H9 (cell line): ENCODE measurements at regions not wholly inside any gene's neighbourhood (a gene's known extent, or its start where the extent isn't known, plus 50 kb on each side); places are given as distances from the start of the nearest gene placed in this dataset.

Experiments
- DNase-seq: peaks from one replicate; pipeline ENCODE4 v3.0.0-alpha.2; 2017
- H2AFZ ChIP-seq: one replicate; pipeline ENCODE4 v1.6.1; 2013; ENCODE audit warnings: mild to moderate bottlenecking, low read length, control low read depth, moderate library complexity
- H2AK5ac ChIP-seq: 2 replicates; pipeline ENCODE4 v1.6.1; 2013; ENCODE audit warnings: low read length, control low read depth, mixed read lengths; ENCODE audit not compliant: insufficient read length
- H2BK120ac ChIP-seq: one replicate; pipeline ENCODE4 v1.6.1; 2013; ENCODE audit warnings: low read depth, mild to moderate bottlenecking, low read length, control low read depth, inconsistent platforms; ENCODE audit not compliant: poor library complexity, severe bottlenecking
- H2BK12ac ChIP-seq: 2 replicates; pipeline ENCODE4 v1.6.1; 2013; ENCODE audit warnings: low read length, control low read depth, mixed read lengths, low read depth; ENCODE audit not compliant: insufficient read length
- H2BK15ac ChIP-seq: 2 replicates; pipeline ENCODE4 v1.6.1; 2013; ENCODE audit warnings: low read depth, low read length, control low read depth
- H2BK20ac ChIP-seq: one replicate; pipeline ENCODE4 v1.6.1; 2013; ENCODE audit warnings: low read depth, mild to moderate bottlenecking, low read length, control low read depth, inconsistent platforms; ENCODE audit not compliant: poor library complexity, severe bottlenecking
- H2BK5ac ChIP-seq: 2 replicates; pipeline ENCODE4 v1.6.1; 2013; ENCODE audit warnings: low read length, control low read depth, mixed read lengths; ENCODE audit not compliant: insufficient read length
- H3K14ac ChIP-seq: 2 replicates; pipeline ENCODE4 v1.6.1; 2013; ENCODE audit warnings: low read length, control low read depth; ENCODE audit not compliant: insufficient read depth
- H3K18ac ChIP-seq: 2 replicates; pipeline ENCODE4 v1.6.1; 2013; ENCODE audit warnings: low read depth, mild to moderate bottlenecking, mixed read lengths, low read length, control low read depth; ENCODE audit not compliant: insufficient read length
- H3K23ac ChIP-seq: 2 replicates; pipeline ENCODE4 v1.6.1; 2013; ENCODE audit warnings: low read length, control low read depth, mixed read lengths, low read depth; ENCODE audit not compliant: insufficient read length
- H3K23me2 ChIP-seq: 2 replicates; pipeline ENCODE4 v1.6.1; 2013; ENCODE audit warnings: low read depth, mild to moderate bottlenecking, mixed read lengths, low read length, control low read depth; ENCODE audit not compliant: insufficient read length, poor library complexity, severe bottlenecking
- H3K27ac ChIP-seq: 2 replicates; pipeline ENCODE4 v1.5.1; 2013; ENCODE audit warnings: low read length, control low read depth, mixed read lengths, low read depth; ENCODE audit not compliant: insufficient read length
- H3K27me3 ChIP-seq: 2 replicates; pipeline ENCODE4 v1.6.1; 2013; ENCODE audit warnings: low read length, control low read depth, inconsistent platforms; ENCODE audit not compliant: insufficient read depth
- H3K4ac ChIP-seq: 2 replicates; pipeline ENCODE4 v1.6.1; 2013; ENCODE audit warnings: low read depth, mild to moderate bottlenecking, control low read depth, inconsistent platforms, low read length, moderate library complexity
- H3K4me1 ChIP-seq: 2 replicates; pipeline ENCODE4 v1.6.1; 2013; ENCODE audit warnings: low read length, control low read depth, inconsistent platforms; ENCODE audit not compliant: insufficient read depth
- H3K4me2 ChIP-seq: 2 replicates; pipeline ENCODE4 v1.6.1; 2013; ENCODE audit warnings: low read length, control low read depth, mixed read lengths; ENCODE audit not compliant: insufficient read length, insufficient read depth
- H3K56ac ChIP-seq: 2 replicates; pipeline ENCODE4 v1.6.1; 2013; ENCODE audit warnings: low read depth, mild to moderate bottlenecking, mixed read lengths, low read length, control low read depth; ENCODE audit not compliant: insufficient read length
- H3K79me1 ChIP-seq: 2 replicates; pipeline ENCODE4 v1.6.1; 2013; ENCODE audit warnings: low read depth, mild to moderate bottlenecking, moderate library complexity, low read length, control low read depth, inconsistent platforms; ENCODE audit not compliant: insufficient read depth, poor library complexity, severe bottlenecking
- H3K79me2 ChIP-seq: 2 replicates; pipeline ENCODE4 v1.6.1; 2013; ENCODE audit warnings: low read length, control low read depth, inconsistent platforms; ENCODE audit not compliant: insufficient read depth
- H3K9ac ChIP-seq: 2 replicates; pipeline ENCODE4 v1.6.1; 2013; ENCODE audit warnings: low read length, control low read depth, mixed read lengths; ENCODE audit not compliant: insufficient read length; ENCODE audit errors: extremely low read depth
- H3K9me3 ChIP-seq: one replicate; pipeline ENCODE4 v1.6.1; 2013; ENCODE audit warnings: low read depth, low read length, inconsistent platforms; ENCODE audit not compliant: control insufficient read depth
- H3T11ph ChIP-seq: one replicate; pipeline ENCODE4 v1.6.1; 2013; ENCODE audit warnings: mild to moderate bottlenecking, low read length, control low read depth, inconsistent platforms
- H4K20me1 ChIP-seq: one replicate; pipeline ENCODE4 v1.6.1; 2013; ENCODE audit not compliant: control insufficient read depth, insufficient read length, insufficient read depth
- H4K5ac ChIP-seq: 2 replicates; pipeline ENCODE4 v1.6.1; 2013; ENCODE audit warnings: low read depth, mild to moderate bottlenecking, mixed read lengths, low read length, control low read depth; ENCODE audit not compliant: insufficient read length
- H4K8ac ChIP-seq: replicated peaks from 2 replicates; pipeline ENCODE4 v1.6.1; 2013; ENCODE audit warnings: low read length, control low read depth, mixed read lengths, low read depth; ENCODE audit not compliant: insufficient read length
- H4K91ac ChIP-seq: 2 replicates; pipeline ENCODE4 v1.6.1; 2013; ENCODE audit warnings: low read depth, mild to moderate bottlenecking, moderate library complexity, mixed read lengths, low read length, control low read depth; ENCODE audit not compliant: insufficient read length
- H3K27ac Mint-ChIP-seq, 3 experiments: 2 replicates in 2 of 3; 3 replicates in 1 of 3; pipeline ENCODE4 v1.8.0; 2020 to 2021; ENCODE audit warnings: mixed read lengths in 3 of 3, mild to moderate bottlenecking in 1 of 3, moderate library complexity in 1 of 3
- H3K27me3 Mint-ChIP-seq: 2 replicates; pipeline ENCODE4 v1.8.0; 2021; ENCODE audit warnings: low read depth, mild to moderate bottlenecking, moderate library complexity, mixed read lengths
- H3K36me3 Mint-ChIP-seq, 3 experiments: 2 replicates in 2 of 3; 3 replicates in 1 of 3; pipeline ENCODE4 v1.8.0; 2020 to 2021; ENCODE audit warnings: low read depth in 3 of 3, mixed read lengths in 3 of 3; ENCODE audit not compliant: insufficient read depth in 1 of 3
- H3K4me1 Mint-ChIP-seq, 2 experiments: 2 replicates each; pipeline ENCODE4 v1.8.0; 2020; ENCODE audit warnings: mixed read lengths in 2 of 2
- H3K4me3 Mint-ChIP-seq, 2 experiments: 2 replicates in 1 of 2; 3 replicates in 1 of 2; pipeline ENCODE4 v1.8.0; 2020 to 2021; ENCODE audit warnings: mild to moderate bottlenecking in 2 of 2, mixed read lengths in 2 of 2, moderate library complexity in 1 of 2
- H3K9me3 Mint-ChIP-seq, 2 experiments: 2 replicates in 1 of 2; 3 replicates in 1 of 2; pipeline ENCODE4 v1.8.0; 2020; ENCODE audit warnings: mild to moderate bottlenecking in 2 of 2, mixed read lengths in 2 of 2, moderate library complexity in 1 of 2
- CTCF ChIP-seq: fragments of 200-600 bp; sonication (generic); conservative IDR thresholded peaks from 3 replicates; pipeline ENCODE4 v1.8.0; 2021; ENCODE audit warnings: antibody characterized with exemption, mild to moderate bottlenecking
- WGBS: extraction: QIAGEN DNeasy Blood & Tissue Kit; methylation state at CpG from one replicate; pipeline ENCODE4 v1.1.7; 2013; ENCODE audit warnings: missing lambda C conversion rate, low lambda C conversion rate, mixed read lengths; ENCODE audit not compliant: insufficient read length; ENCODE audit errors: extremely low coverage; 5-methylcytosine and 5-hydroxymethylcytosine counted together

GRCh38 chr4:178553201-178553600 is 1111.0 kb upstream of the AGA start:
- Histone ChIP-seq H3K9ac (no peak overlapping the region), H2AFZ (no peak overlapping the region), H3K79me1 (no peaks in the 10 kb centered on the region), H2BK5ac (no peak overlapping the region), H3K27ac (no peak overlapping the region), H4K5ac (no peak overlapping the region), H3T11ph (no peak overlapping the region), H2BK12ac (no peak overlapping the region), H3K4ac (no peak overlapping the region), H3K56ac (no peak overlapping the region), H3K4me1 (no peaks in the 10 kb centered on the region), H3K23me2 (no peaks in the 10 kb centered on the region), H4K20me1 (no peaks in the 10 kb centered on the region), H2BK15ac (no peak overlapping the region), H4K91ac (no peak overlapping the region), H2AK5ac (no peak overlapping the region), H3K4me2 (no peak overlapping the region), H2BK120ac (no peak overlapping the region), H3K27me3 (no peaks in the 10 kb centered on the region), H3K18ac (no peak overlapping the region), H2BK20ac (no peak overlapping the region), H4K8ac (no peak overlapping the region), H3K23ac (no peak overlapping the region), H3K9me3 (no peaks in the 10 kb centered on the region), H3K79me2 (no peaks in the 10 kb centered on the region), H3K14ac (no peak overlapping the region)
- no peaks in the 10 kb centered on the region for H3K36me3 Mint-ChIP-seq
- H3K4me1 Mint-ChIP-seq = no peaks in the 10 kb centered on the region
- no peaks in the 10 kb centered on the region for H3K27me3 Mint-ChIP-seq
- H3K27ac Mint-ChIP-seq = no peak overlapping the region
- DNase-seq = no peak
- no CpG with 5 or more reads among the region's 1 CpG for WGBS
- no peaks in the 10 kb centered on the region for H3K9me3 Mint-ChIP-seq
- no peak overlapping the region for H3K4me3 Mint-ChIP-seq
- no peak for TF ChIP-seq CTCF
